GM18502 (cell line): ENCODE measurements at regions not wholly inside any gene's neighbourhood (a gene's known extent, or its start where the extent isn't known, plus 50 kb on each side); places are given as distances from the start of the nearest gene placed in this dataset.
A peak's percentile ranks its signal among the peaks of the same experiment; 100 is the strongest.
"Not testable (repeated sequence)": the region's sequence is repeated elsewhere in the genome, so short reads cannot be mapped to it uniquely, and the experiment has no call there.

Source experiments
- ATAC-seq: cut with Tn5 transposase; IDR thresholded peaks from one replicate; pipeline ENCODE4 v1.9.1; 2021; ENCODE audit warnings: mild to moderate bottlenecking; ENCODE audit not compliant: unreplicated experiment, poor library complexity

GRCh38 chr14:38724621-38725020 is 378.4 kb downstream of the SEC23A start:
- ATAC-seq = no peak

GRCh38 chr14:38723959-38724358 is 379.1 kb downstream of the SEC23A start:
- ATAC-seq = no peak

GRCh38 chr14:38723277-38723676 is 379.8 kb downstream of the SEC23A start:
- ATAC-seq = no peak

- peak; percentile 95 for ATAC-seq
Measured at GRCh38 chr14:38721822-38722431, 381.1 kb downstream of the SEC23A start.

GRCh38 chr14:38718519-38718918 is 384.5 kb downstream of the SEC23A start:
- no peak for ATAC-seq

- no peak for ATAC-seq
Measured at GRCh38 chr14:38716926-38717325, 386.1 kb downstream of the SEC23A start.

- ATAC-seq = no peak
Measured at GRCh38 chr14:38710881-38711280, 392.2 kb downstream of the SEC23A start.

GRCh38 chr14:38710196-38710595 is 392.8 kb downstream of the SEC23A start:
- no peak for ATAC-seq

GRCh38 chr14:38705220-38705619 is 397.8 kb downstream of the SEC23A start:
- ATAC-seq = no peak

- ATAC-seq = no peak
Measured at GRCh38 chr14:38704220-38704619, 398.8 kb downstream of the SEC23A start.

- no peak for ATAC-seq
Measured at GRCh38 chr14:38696925-38697324, 406.1 kb downstream of the SEC23A start.

- no peak for ATAC-seq
Measured at GRCh38 chr14:38693423-38693822, 409.6 kb downstream of the SEC23A start.

GRCh38 chr14:38669027-38669426 is 413.1 kb upstream of the CLEC14A start:
- no peak for ATAC-seq

GRCh38 chr14:38663382-38663781 is 407.5 kb upstream of the CLEC14A start:
- no peak for ATAC-seq

GRCh38 chr14:38662781-38663180 is 406.9 kb upstream of the CLEC14A start:
- no peak for ATAC-seq

- no peak for ATAC-seq
Measured at GRCh38 chr14:38646391-38646790, 390.5 kb upstream of the CLEC14A start.

- not testable (repeated sequence) for ATAC-seq
Measured at GRCh38 chr14:38634913-38635312, 379.0 kb upstream of the CLEC14A start.

GRCh38 chr14:38629412-38629811 is 373.5 kb upstream of the CLEC14A start:
- ATAC-seq = no peak

GRCh38 chr14:38627163-38627562 is 371.3 kb upstream of the CLEC14A start:
- ATAC-seq = no peak

- ATAC-seq = no peak
Measured at GRCh38 chr14:38623661-38624060, 367.8 kb upstream of the CLEC14A start.

GRCh38 chr14:38618514-38618913 is 362.6 kb upstream of the CLEC14A start:
- ATAC-seq = no peak

- ATAC-seq = no peak
Measured at GRCh38 chr14:38616959-38617358, 361.1 kb upstream of the CLEC14A start.

GRCh38 chr14:38611928-38612327 is 356.0 kb upstream of the CLEC14A start:
- ATAC-seq = no peak
